SKM-1 treated with dmso at 0.1 percent for 144 hours (cell line): ENCODE measurements at regions not wholly inside any gene's neighbourhood (a gene's known extent, or its start where the extent isn't known, plus 50 kb on each side); places are given as distances from the start of the nearest gene placed in this dataset.
"Not testable (repeated sequence)": the region's sequence is repeated elsewhere in the genome, so short reads cannot be mapped to it uniquely, and the experiment has no call there.

Experiments
- DNase-seq: peaks from one replicate; lab custom pipeline; 2025; ENCODE audit not compliant: unreplicated experiment; lab: John Stamatoyannopoulos, UW

DNA sequence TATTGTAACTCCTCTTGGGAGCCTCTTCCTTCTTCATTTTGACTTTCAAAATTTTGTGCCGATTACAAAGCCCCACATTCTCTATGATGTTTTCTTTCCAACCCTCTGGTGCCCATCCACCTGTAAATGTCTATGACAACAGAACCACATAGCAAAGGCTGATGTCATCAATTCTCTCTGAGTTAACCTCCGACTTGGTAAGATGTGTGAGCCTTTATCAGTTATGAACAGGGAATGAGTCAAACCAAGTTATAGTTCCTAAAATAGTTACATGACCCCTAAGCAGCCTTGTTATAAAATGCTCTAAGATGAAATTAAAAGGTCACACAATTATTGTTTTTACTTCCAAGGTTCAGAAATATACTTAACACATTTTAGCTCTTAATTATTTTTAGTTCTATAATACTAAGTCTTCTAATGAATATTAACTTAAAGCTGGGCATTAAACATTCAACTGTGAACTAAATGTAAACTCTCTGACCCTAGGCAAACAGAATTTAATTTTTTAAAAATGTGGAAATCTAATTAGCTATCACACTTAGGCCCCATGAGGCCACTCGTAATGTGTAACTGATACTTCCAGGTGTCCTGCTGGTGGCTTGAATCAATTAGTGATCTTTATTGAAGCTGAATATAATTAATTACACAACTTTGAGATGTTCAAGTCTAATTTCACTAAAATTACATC is 102.3 kb upstream of the CYRIA start:
- no peak for DNase-seq

GRCh38 chr2:16765356-16765755 is 99.7 kb upstream of the CYRIA start:
- DNase-seq = no peak

DNA sequence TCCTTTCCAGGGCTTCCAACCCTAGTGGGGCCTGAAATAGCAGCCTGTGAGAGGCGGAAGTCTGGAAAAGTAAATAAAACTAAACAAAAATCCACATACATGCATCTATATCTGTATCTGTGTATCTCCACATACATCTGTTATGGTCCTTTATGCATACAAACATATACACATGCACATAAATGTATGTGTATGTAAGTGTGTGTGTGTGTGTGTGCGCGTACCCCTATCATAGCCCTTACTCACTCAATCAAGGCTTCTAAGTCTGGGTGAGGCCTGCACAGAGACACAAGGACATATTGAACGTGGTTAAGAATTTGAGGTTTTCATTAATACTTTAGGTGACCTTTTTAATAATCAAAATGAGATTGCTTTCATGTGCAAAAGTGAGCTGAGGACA is 98.9 kb upstream of the CYRIA start:
- DNase-seq = no peak

GRCh38 chr2:16763493-16763899 is 97.9 kb upstream of the CYRIA start:
- DNase-seq = peak; percentile 61

DNA sequence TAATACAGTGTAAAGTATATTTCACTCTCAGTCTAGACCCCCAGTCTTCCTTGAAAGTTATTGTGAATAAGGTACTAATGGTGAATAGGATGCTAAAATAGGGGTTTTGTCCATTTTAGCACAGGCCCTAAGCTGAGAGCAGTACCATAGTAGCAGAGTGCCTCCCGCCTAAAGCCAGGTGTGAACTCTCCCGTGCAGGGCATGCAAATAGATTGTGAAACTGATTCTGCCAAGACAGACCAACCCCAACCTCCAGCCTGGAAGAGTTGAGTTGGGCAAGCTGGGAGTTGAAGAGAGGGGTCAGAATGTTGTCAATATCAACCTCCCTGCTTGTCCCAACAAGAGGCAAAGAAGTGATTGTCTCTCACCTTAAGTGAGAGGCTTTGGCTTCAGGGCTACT is 97.4 kb upstream of the CYRIA start:
- DNase-seq = no peak

- no peak for DNase-seq
Observed at GRCh38 chr2:16760426-16760825, 94.8 kb upstream of the CYRIA start.

GRCh38 chr2:16756831-16757644 is 91.4 kb upstream of the CYRIA start:
- DNase-seq = peak; percentile 61

DNA sequence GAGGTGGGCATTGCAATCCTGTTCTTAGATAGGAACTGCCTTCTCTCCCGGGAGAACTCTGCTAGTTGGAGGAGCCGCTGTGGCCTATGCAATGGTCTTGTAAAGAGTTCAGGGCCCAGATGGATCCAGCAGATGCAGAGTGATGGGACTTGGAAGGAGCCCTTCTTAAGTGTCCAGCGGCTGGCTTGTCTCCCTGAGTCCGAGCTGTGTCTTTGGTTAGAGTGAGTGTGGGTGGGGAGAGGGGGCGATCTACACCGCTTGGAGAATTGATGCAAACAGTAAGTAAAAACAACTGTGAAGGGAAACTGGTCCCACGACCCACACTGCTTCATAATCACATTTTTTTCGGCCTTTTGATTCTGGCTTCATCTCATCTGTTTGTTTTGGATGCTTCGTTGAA is 89.8 kb upstream of the CYRIA start:
- DNase-seq = no peak

DNA sequence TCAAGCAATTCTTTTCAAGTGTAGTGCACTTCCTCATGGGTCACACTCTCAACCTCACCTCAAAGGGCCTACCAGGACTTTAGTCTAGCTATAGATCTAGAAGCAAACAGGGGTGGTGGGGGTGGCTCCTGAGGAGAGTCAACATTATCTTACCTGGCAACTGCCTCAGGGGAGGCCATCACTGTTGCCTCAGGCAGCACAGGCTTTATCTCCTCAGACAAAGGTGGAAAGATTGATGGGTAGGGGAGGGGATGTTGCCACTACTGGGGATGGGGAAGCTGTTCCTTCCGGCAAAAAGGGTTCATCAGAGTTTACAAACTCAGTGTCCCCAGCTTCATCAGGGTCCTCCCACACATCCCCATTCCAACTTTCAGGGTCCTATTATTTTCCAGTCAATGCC is 87.4 kb upstream of the CYRIA start:
- DNase-seq = not testable (repeated sequence)

DNA sequence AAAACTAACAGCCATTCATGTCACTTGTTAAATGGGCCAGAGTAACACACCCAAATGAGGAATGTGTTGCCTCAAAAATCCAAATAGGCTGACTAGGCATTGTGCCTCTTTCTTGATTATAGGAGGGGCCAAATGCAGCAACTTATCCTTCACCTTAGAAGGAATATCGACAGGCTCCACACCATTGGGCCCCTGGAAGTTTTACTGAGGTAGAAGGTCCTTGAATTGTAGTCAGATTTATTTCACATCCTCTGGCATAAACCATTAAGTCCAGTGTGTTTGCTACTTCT is 85.2 kb upstream of the CYRIA start:
- not testable (repeated sequence) for DNase-seq

GRCh38 chr2:16750175-16750924 is 84.7 kb upstream of the CYRIA start:
- no peak for DNase-seq

- DNase-seq = not testable (repeated sequence)
Observed at GRCh38 chr2:16748511-16749266, 83.1 kb upstream of the CYRIA start.

DNA sequence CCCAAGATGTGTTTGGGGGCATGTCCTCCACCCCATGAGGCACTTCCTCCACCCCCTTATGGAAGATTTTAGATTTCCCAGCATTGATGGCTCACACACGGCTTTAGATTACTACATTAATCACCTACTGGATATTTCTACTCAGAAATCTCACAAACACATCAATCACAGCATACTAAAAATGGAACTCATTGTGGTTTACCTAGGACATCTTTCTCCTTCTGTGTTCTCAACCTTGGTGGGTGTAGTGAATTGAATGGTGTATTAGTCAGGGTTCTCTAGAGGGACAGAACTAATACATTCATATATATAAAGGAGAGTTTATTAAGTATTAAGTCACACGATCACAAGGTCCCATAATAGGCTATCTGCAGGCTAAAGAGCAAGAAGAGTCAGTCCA is 82.1 kb upstream of the CYRIA start:
- DNase-seq = no peak

- DNase-seq = no peak
Observed at GRCh38 chr2:16747257-16747656, 81.6 kb upstream of the CYRIA start.

DNA sequence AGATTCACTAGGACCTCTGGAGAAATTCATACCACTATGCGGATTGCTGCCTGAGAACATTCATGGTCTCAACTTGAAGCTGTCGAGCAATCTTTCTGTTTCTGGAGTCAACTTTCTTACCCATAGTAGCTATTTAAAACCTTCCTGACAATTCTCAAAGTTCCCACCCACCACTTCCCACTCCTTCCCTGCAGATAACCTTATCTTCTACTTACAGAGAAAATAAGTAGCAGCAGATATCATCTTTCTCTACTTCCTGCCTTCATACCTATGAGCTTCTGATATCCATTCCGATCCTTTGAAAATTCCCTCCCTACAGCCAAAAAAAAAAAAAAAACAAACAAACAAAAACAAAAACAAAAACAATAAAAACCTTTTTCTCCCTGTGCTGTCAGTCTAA is 81.2 kb upstream of the CYRIA start:
- no peak for DNase-seq

DNA sequence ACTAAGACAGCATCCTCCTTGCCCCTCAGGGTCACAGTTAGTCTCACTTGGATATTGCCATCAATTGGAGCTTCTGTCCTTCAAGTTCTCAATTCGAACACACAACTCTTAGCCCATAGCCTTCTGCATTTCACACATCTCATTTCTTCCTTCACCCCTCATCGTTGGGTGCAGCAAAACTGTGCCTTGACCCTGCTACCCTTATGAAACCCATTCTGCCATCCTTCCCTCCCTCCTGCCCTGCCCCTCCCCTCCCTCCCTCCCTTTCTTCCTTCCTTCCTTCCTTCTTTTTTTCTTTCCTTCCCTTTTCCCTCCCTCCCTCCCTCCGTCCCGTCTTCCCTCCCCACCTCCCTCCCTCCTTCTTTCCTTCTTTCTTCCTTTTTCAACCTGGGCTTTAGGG is 80.7 kb upstream of the CYRIA start:
- DNase-seq = no peak

DNA sequence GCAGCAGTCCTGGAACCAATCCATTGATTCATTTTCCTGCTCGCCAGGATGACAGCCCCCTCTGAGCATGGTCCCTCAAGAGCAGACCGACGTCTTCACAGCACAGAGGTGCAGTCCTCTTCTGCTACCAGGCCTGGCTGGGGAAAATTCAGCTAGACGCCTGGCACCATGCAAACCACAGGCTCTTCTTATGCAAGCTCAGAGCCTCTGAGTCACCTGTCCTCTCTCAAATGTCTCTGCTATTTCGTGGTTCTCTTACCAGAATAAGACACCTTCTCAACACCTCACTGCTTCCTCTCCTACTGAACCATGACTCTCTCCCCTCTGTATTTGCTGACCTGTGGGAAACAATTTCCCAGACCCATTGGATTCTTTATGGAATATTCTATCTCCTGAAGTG is 79.8 kb upstream of the CYRIA start:
- no peak for DNase-seq

DNA sequence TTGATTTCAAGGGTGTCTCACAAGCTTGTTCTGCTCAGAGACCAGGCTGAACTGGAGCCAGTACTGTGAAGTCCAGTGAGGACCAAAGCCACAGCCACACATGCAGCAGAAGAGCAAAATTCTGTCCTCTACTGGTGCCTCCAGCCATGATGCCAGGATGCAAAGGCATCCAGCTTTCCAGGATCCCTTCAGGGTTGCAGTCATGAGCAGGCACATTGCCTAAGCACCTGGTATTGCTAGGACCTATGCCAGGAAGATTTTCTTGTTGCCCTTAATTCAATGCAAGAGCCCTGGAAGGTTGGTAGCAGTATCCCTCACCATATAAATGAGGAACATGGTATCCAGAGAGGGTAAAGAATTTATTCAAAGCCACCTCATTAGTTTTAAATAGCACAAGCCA is 78.9 kb upstream of the CYRIA start:
- no peak for DNase-seq

- no peak for DNase-seq
Observed at GRCh38 chr2:16742026-16742425, 76.4 kb upstream of the CYRIA start.

DNA sequence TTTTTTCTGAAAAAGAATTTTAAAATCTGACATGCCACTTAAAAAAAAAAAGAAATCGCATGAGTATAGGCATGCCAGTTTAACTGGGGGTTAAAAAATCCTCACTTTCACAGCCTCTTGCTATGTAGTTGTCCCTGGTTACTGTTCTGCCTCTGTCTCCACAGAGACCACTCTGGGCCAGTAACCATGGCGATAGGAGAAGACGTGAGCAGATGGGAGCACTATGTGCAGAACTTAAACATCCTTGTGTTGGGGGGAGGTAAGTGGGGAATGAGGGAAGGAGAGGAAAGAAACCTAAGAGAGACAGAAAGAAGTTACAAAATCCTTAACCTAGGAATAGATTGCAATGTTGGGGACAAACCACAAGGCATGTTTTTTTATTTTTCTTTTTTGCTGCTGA is 75.9 kb upstream of the CYRIA start:
- DNase-seq = no peak

- DNase-seq = no peak
Observed at GRCh38 chr2:16739778-16740581, 74.3 kb upstream of the CYRIA start.
